ENCODE measurements at regions not wholly inside any gene's neighbourhood (a gene's known extent, or its start where the extent isn't known, plus 50 kb on each side); places are given as distances from the start of the nearest gene placed in this dataset.

DNA sequence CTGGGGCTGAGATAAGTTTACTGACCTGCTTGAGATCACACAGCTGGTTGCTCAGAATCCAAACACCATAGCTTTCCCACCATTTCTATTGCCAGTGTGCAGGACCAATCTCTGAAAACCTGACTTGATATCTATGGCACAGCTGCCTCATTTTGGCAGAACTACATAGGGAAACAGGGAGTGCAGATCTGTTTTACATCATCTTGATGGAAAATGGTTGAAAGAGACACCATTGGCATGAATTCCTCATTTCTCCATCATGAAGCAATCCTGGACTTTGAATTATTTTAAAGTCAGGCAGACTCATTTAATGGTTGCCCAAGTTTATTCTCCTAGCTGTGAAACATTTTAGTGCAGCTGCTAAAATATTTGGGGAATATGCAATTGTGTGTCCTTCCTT, 1628.2 kb upstream of the SLC10A2 start:
- Histone ChIP-seq H3K36me3 (ENCODE audit: control insufficient read depth, insufficient read depth, low read length) (no peaks in the 10 kb centered on the region), H3K4me1 (ENCODE audit: control insufficient read depth, insufficient read depth, low read length) (no peaks in the 10 kb centered on the region), H3K4me3 (ENCODE audit: low read depth, low read length) (no peak overlapping the region), H3K9me3 (ENCODE audit: control insufficient read depth, insufficient read depth, low read length) (no peaks in the 10 kb centered on the region), H3K27ac (ENCODE audit: low read depth, low read length) (no peak overlapping the region), H3K27me3 (ENCODE audit: control insufficient read depth, insufficient read depth, low read length) (no peaks in the 10 kb centered on the region)
- DNase-seq (ENCODE audit: low read depth in 4 of 6, low spot score in 6 of 6) = no peak

DNA sequence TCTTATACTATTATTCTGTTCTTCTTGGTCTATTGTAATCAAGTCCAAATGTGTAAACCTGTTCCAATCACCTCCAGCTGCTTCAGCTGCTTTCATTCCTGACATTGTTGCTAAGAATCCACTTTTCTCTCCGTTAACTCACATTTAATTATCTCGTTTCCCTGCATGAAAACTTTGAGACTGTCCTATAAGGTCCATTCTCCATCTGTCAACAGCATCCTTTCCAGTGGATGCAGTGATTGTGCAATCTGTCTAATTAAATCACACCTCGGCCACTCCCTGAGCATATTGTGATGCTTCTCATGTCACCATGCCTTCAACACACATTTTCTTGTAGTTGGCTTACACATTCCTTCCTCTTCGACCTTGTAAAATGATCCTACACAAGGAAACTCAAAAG, 1626.9 kb upstream of the SLC10A2 start:
- H3K36me3 ChIP-seq (ENCODE audit: control insufficient read depth, insufficient read depth, low read length) = no peaks in the 10 kb centered on the region
- no peaks in the 10 kb centered on the region for H3K4me1 ChIP-seq (ENCODE audit: control insufficient read depth, insufficient read depth, low read length)
- WGBS (ENCODE audit: insufficient coverage) = 80% methylated on average over 4 of the region's 4 CpGs
- H3K27me3 ChIP-seq (ENCODE audit: control insufficient read depth, insufficient read depth, low read length) = no peaks in the 10 kb centered on the region
- H3K4me3 ChIP-seq (ENCODE audit: low read depth, low read length) = no peak overlapping the region
- H3K27ac ChIP-seq (ENCODE audit: low read depth, low read length) = no peak overlapping the region
- no peaks in the 10 kb centered on the region for H3K9me3 ChIP-seq (ENCODE audit: control insufficient read depth, insufficient read depth, low read length)
- DNase-seq (ENCODE audit: low read depth in 4 of 6, low spot score in 6 of 6) = peak in 1 of 6 donors; percentile 63

DNA sequence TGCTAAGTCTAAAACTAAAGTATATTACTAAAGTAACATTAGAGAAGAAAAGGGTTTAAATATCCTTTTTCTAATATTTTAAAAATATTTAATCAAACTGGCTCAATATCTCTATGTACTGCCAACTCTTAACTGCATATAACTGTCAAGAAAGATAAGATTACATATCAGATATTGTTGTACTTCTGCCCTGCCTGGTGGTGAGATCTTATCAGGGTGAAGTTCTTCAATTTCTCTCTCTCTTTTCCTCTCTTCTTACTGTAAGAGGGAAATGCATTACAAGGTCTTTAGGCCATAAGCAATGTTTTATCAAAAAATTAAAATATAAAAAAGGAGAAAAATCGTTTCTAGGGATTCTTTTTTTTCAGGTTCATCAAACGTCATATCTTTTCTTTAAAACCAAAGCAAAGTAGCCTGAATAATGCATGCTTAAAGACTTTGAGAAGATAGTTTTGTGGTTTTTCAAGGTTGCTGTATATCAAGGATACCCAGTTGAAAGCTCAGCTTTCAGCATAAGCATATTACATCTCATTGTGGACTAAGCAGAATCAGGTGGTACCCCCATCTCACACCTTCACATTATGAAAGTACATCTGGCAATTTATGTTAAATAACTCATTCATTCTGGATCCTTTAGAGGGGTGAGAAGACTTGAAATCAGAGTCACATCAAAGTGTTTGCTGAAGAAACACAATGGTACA, 1625.7 kb upstream of the SLC10A2 start:
- WGBS (ENCODE audit: insufficient coverage) = no CpG with 5 or more reads among the region's 2 CpGs
- no peak overlapping the region for H3K27ac ChIP-seq (ENCODE audit: low read depth, low read length)
- no peaks in the 10 kb centered on the region for H3K9me3 ChIP-seq (ENCODE audit: control insufficient read depth, insufficient read depth, low read length)
- H3K27me3 ChIP-seq (ENCODE audit: control insufficient read depth, insufficient read depth, low read length) = no peaks in the 10 kb centered on the region
- no peak for DNase-seq (ENCODE audit: low read depth in 4 of 6, low spot score in 6 of 6)
- no peaks in the 10 kb centered on the region for H3K36me3 ChIP-seq (ENCODE audit: control insufficient read depth, insufficient read depth, low read length)
- H3K4me1 ChIP-seq (ENCODE audit: control insufficient read depth, insufficient read depth, low read length) = no peaks in the 10 kb centered on the region
- no peak overlapping the region for H3K4me3 ChIP-seq (ENCODE audit: low read depth, low read length)

DNA sequence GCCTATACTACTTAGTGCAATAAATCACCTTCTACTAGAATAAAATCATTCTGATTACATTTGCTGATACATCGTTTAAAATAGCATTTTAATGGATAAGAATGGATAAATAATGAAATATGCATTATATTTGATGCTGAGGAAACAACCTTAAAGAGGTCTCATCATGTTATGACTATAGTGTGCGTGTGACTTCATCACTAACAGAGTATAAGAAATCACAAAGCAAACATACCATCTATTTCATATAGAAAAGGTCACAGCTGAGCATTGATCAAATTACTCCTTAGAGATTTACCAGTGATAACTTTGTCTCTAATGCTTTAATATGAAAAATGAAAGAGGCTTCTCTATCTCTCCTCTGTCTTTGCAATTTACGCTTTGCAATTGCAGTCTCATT, 1620.3 kb upstream of the SLC10A2 start:
- no CpG with 5 or more reads among the region's 3 CpGs for WGBS (ENCODE audit: insufficient coverage)
- Histone ChIP-seq H3K4me3 (ENCODE audit: low read depth, low read length) (no peak overlapping the region), H3K27ac (ENCODE audit: low read depth, low read length) (no peak overlapping the region), H3K27me3 (ENCODE audit: control insufficient read depth, insufficient read depth, low read length) (no peaks in the 10 kb centered on the region), H3K36me3 (ENCODE audit: control insufficient read depth, insufficient read depth, low read length) (no peaks in the 10 kb centered on the region), H3K4me1 (ENCODE audit: control insufficient read depth, insufficient read depth, low read length) (no peaks in the 10 kb centered on the region), H3K9me3 (ENCODE audit: control insufficient read depth, insufficient read depth, low read length) (no peaks in the 10 kb centered on the region)
- no peak for DNase-seq (ENCODE audit: low read depth in 4 of 6, low spot score in 6 of 6)

DNA sequence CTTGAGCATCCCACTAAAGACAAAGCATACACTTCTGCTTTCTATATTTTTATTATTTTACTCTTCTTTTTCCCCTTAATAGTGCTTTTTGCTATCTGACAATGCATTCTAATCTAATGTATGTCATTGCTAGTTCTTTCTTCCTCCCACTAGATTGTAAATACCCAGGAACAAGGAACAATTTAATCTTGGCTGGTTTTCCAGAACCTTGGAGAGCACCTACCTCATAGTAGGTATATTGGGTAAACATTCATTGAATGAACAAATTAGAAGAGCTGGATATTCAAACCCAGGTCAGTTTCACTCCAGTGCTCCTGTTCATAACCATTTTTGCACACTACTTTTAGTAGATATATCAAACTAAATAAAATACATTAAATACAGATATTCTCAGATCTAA, 1617.6 kb upstream of the SLC10A2 start:
- no peak overlapping the region for H3K27ac ChIP-seq (ENCODE audit: low read depth, low read length)
- no peaks in the 10 kb centered on the region for H3K27me3 ChIP-seq (ENCODE audit: control insufficient read depth, insufficient read depth, low read length)
- no peaks in the 10 kb centered on the region for H3K9me3 ChIP-seq (ENCODE audit: control insufficient read depth, insufficient read depth, low read length)
- DNase-seq (ENCODE audit: low read depth in 4 of 6, low spot score in 6 of 6) = no peak
- no peaks in the 10 kb centered on the region for H3K4me1 ChIP-seq (ENCODE audit: control insufficient read depth, insufficient read depth, low read length)
- H3K36me3 ChIP-seq (ENCODE audit: control insufficient read depth, insufficient read depth, low read length) = no peaks in the 10 kb centered on the region
- H3K4me3 ChIP-seq (ENCODE audit: low read depth, low read length) = no peak overlapping the region

DNA sequence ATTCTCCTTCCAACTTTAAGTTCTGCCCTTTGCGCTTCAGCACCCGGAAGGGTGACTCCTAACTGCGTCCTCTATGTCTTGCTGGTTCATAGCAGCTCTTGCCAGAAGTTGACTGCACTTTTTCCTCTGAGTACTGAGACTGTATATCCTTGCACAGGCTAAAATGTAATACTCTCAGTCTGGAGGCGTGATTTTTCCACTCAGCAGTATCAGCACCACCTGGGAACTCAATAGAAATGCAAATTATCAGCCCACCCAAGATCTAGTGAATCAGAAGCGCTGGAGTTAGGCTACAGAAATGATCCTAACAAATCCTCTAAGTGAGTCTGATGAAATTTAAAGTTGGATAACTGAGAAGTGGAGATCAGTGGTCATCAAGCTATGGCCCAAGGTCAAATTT, 1611.9 kb upstream of the SLC10A2 start:
- Histone ChIP-seq H3K9me3 (ENCODE audit: control insufficient read depth, insufficient read depth, low read length) (no peaks in the 10 kb centered on the region), H3K27ac (ENCODE audit: low read depth, low read length) (no peak overlapping the region), H3K27me3 (ENCODE audit: control insufficient read depth, insufficient read depth, low read length) (no peaks in the 10 kb centered on the region), H3K4me1 (ENCODE audit: control insufficient read depth, insufficient read depth, low read length) (no peaks in the 10 kb centered on the region), H3K4me3 (ENCODE audit: low read depth, low read length) (no peak overlapping the region), H3K36me3 (ENCODE audit: control insufficient read depth, insufficient read depth, low read length) (no peaks in the 10 kb centered on the region)
- no peak for DNase-seq (ENCODE audit: low read depth in 4 of 6, low spot score in 6 of 6)
- 98% methylated on average over 3 of the region's 5 CpGs for WGBS (ENCODE audit: insufficient coverage)

DNA sequence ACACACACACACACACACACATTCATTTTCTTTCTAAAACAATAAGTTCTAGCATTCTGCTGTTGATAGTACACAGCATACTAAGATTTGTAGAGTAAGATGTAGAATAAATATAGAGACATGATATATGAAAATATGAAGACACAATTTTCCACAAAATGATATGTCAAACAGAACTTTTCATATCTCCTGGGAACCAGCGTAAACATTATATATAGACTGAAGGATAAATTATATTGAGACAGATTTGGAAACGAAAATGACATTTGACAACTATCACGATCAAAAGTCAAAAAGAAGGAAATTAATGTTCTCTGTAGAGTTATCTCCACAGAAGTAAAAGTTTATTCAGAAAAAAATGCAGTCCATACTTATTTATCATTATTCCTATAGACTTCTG, 1605.7 kb upstream of the SLC10A2 start:
- H3K4me3 ChIP-seq (ENCODE audit: low read depth, low read length) = no peak overlapping the region
- no peaks in the 10 kb centered on the region for H3K4me1 ChIP-seq (ENCODE audit: control insufficient read depth, insufficient read depth, low read length)
- no peaks in the 10 kb centered on the region for H3K36me3 ChIP-seq (ENCODE audit: control insufficient read depth, insufficient read depth, low read length)
- WGBS (ENCODE audit: insufficient coverage) = no CpG with 5 or more reads among the region's 3 CpGs
- no peak overlapping the region for H3K27ac ChIP-seq (ENCODE audit: low read depth, low read length)
- no peaks in the 10 kb centered on the region for H3K27me3 ChIP-seq (ENCODE audit: control insufficient read depth, insufficient read depth, low read length)
- H3K9me3 ChIP-seq (ENCODE audit: control insufficient read depth, insufficient read depth, low read length) = no peaks in the 10 kb centered on the region
- DNase-seq (ENCODE audit: low read depth in 4 of 6, low spot score in 6 of 6) = no peak

DNA sequence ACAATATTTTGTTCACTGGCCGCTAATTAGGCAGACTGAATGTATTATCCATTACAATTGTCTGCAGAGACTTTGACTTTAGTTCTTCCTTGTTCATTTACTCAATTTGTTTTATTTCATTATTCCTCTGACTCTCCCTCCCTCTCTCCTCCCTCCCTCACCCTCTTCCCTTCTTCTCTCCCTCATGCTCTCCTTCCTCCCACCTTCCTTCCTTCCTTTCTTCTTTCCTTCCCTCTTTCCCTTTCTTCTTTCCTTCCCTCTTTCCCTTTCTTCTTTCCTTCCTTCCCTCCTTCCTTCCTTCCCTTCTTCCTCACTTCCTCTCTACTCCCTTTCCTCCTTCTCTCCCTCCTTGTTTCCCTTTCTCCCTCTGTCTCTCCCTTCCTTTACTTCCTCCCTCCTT, 1591.0 kb upstream of the SLC10A2 start:
- Histone ChIP-seq H3K27me3 (ENCODE audit: control insufficient read depth, insufficient read depth, low read length) (no peaks in the 10 kb centered on the region), H3K4me3 (ENCODE audit: low read depth, low read length) (no peak overlapping the region), H3K36me3 (ENCODE audit: control insufficient read depth, insufficient read depth, low read length) (no peaks in the 10 kb centered on the region), H3K9me3 (ENCODE audit: control insufficient read depth, insufficient read depth, low read length) (no peaks in the 10 kb centered on the region), H3K27ac (ENCODE audit: low read depth, low read length) (no peak overlapping the region), H3K4me1 (ENCODE audit: control insufficient read depth, insufficient read depth, low read length) (no peaks in the 10 kb centered on the region)
- no peak for DNase-seq (ENCODE audit: low read depth in 4 of 6, low spot score in 6 of 6)
- 100% methylated on average over 1 of the region's 1 CpG for WGBS (ENCODE audit: insufficient coverage)

DNA sequence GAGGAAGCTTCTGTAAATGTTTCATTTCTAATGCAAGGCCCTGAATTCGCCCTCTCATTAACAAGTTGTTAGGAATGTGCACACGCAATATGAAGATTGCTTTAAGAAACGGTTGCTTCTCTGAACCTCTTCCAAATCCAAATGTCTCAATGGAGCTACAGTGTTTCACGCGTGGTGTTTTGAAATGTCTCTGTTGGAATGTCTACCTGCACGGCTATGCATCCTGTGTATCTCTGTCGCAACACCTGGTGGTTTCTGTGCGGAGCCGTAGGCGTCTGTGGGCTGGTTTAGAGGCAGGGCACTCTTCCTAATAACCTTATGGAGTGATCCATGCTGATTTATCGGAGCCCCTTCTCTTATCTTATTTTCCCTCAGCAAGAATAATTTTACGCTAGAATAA, 1584.2 kb upstream of the SLC10A2 start:
- 100% methylated on average over 4 of the region's 12 CpGs for WGBS (ENCODE audit: insufficient coverage)
- H3K27me3 ChIP-seq (ENCODE audit: control insufficient read depth, insufficient read depth, low read length) = no peaks in the 10 kb centered on the region

DNA sequence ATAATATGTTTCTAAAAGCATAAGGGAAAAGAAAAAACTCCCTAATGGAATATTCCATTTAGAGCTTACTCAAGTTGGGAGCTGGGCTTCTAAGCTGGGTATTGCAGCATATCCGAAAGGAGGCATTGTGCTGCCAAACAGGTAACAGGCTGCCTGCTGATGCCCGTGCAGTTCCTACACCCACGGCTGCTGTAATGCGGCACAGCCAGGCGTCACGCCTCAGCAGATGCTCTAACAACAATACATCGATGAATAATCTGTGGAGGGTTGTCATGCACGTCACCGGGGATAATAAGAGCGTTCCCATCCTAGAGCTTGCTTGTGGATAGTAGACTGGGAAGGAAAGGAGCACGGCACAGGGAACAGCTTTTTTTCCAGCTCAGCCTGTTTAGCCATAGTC, 1582.1 kb upstream of the SLC10A2 start:
- H3K4me3 ChIP-seq (ENCODE audit: low read depth, low read length) = no peak overlapping the region
- no peaks in the 10 kb centered on the region for H3K9me3 ChIP-seq (ENCODE audit: control insufficient read depth, insufficient read depth, low read length)
- peak in 1 of 6 donors; percentile 64 for DNase-seq (ENCODE audit: low read depth in 4 of 6, low spot score in 6 of 6)
- no peaks in the 10 kb centered on the region for H3K36me3 ChIP-seq (ENCODE audit: control insufficient read depth, insufficient read depth, low read length)
- no peak overlapping the region for H3K27ac ChIP-seq (ENCODE audit: low read depth, low read length)
- WGBS (ENCODE audit: insufficient coverage) = 69% methylated on average over 6 of the region's 11 CpGs
- H3K27me3 ChIP-seq (ENCODE audit: control insufficient read depth, insufficient read depth, low read length) = no peaks in the 10 kb centered on the region
- H3K4me1 ChIP-seq (ENCODE audit: control insufficient read depth, insufficient read depth, low read length) = no peaks in the 10 kb centered on the region

More for the DNA sequence above, 1584.2 kb upstream of the SLC10A2 start:
- Histone ChIP-seq H3K4me3 (ENCODE audit: low read depth, low read length) (no peak overlapping the region), H3K36me3 (ENCODE audit: control insufficient read depth, insufficient read depth, low read length) (no peaks in the 10 kb centered on the region), H3K9me3 (ENCODE audit: control insufficient read depth, insufficient read depth, low read length) (no peaks in the 10 kb centered on the region), H3K27ac (ENCODE audit: low read depth, low read length) (no peak overlapping the region), H3K4me1 (ENCODE audit: control insufficient read depth, insufficient read depth, low read length) (no peaks in the 10 kb centered on the region)
- DNase-seq (ENCODE audit: low read depth in 4 of 6, low spot score in 6 of 6) = peak in 1 of 6 donors; percentile 51
